ENCODE measurements at regions not wholly inside any gene's neighbourhood (a gene's known extent, or its start where the extent isn't known, plus 50 kb on each side); places are given as distances from the start of the nearest gene placed in this dataset.

DNA sequence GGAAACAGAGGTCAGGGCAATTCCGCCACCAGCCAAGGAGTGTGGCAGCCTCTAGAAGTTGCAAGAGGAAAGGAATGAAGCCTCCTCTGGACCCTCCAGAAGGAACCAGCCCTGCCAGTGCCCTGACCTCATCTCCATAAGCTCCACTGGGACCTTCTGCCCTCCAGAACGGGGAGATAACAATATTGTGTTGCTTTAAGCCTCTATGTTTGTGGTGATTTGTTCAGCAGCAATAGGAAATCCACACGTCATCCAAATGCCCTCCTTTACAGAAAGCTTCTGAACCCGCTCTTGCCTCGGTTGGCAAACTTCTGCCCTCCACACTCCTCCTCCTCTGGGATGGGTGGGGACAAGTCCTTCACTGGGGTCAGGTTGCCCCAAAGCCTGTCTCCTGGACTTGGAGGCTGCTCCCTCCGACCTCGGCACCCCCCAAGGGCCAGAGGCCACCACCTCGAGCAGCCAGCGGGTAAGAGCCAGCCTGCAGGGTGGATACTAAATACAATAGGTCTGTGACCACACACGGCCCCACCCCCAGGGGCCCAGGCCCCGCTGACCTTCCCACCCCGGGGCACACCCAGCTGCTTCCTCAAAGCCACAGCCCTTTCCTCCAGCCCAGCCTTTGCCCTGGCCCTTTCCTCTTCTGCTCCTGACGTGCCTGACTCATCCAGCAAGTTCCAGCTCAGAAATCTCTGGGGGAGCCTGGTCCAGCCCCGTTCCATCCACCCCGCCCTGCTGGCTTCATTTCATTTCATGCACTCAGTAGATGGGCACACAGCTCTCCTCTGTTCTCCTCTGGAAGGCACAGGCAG, 58.7 kb upstream of the NCOR2 start:
- TF ChIP-seq POLR2A (IDR thresholded peaks at IDR 0.05) (peak in 1 of 4 donors; percentile 8), CTCF (IDR thresholded peaks at IDR 0.05) (no peak)
